GM18868 (cell line): ENCODE measurements at regions not wholly inside any gene's neighbourhood (a gene's known extent, or its start where the extent isn't known, plus 50 kb on each side); places are given as distances from the start of the nearest gene placed in this dataset.

ENCODE experiments used
- ATAC-seq: cut with Tn5 transposase; IDR thresholded peaks from one replicate; pipeline ENCODE4 v1.9.1; 2021; ENCODE audit warnings: mild to moderate bottlenecking, moderate library complexity; ENCODE audit not compliant: unreplicated experiment

DNA sequence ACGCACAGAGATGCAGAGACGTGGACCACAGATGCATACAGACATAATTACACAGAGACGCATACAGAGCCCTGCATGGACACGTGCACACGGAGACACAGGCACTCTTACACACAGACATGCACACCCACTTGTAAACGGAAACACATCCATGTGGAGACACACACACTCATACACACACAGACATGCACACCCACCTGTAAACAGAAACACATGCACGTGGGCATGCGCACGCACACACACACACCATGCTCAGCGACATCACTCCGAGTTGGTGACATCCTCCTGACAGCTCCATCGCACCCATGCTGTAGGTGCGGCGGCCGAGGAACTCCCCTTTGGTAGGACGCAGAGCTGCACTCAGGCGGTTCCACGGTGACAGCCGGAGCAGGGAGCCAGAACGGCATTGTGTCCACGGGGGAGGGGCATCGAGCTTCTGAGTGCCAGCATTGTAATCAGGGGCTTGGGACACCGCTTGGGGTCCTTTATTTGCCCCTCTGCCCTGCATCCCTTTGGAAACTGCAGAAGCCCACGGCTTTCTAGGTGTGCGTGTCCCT is 233.5 kb downstream of the RBFOX3 start:
- ATAC-seq = no peak

DNA sequence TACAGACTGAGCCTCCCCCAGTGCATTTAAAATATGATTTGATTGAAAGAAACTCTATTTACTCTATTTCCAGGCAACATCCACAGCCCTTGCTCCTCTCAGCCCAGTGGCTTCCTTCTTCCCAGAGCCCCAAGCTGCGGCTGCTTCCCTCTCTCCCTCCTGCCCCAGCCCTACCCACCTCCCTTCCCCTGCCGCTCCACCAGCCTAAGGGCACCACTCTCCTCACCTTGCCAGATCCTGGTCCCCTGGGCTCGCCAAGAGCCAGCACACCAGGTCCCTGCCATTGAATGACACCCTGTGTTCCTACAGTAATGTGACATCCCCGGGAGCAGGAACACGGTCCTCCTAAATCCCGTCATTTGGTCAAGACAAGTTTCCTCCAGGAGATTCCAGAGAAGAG is 236.0 kb downstream of the RBFOX3 start:
- ATAC-seq = no peak

GRCh38 chr17:79374087-79374689 is 236.7 kb downstream of the RBFOX3 start:
- no peak for ATAC-seq

GRCh38 chr17:79372470-79373238 is 238.2 kb downstream of the RBFOX3 start:
- ATAC-seq = no peak

DNA sequence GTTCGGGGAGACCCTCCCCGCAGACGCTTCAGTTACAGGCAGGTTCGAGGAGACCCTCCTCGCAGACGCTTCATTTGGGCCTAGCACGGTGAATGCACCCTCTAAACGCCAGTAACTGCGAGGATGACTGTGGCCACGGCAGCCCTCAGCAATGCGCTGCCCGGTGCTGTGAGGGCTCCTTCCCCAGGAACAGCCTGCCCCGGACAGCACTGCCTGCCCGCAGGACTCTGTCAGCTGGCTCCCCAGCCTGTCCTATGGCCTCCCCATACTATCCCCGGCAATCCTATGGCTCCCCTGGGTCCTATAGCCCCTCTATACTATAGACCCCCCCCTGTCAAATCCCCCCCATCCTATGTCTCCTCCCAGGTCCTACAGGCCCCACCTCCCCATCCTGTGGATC is 238.9 kb downstream of the RBFOX3 start:
- no peak for ATAC-seq

DNA sequence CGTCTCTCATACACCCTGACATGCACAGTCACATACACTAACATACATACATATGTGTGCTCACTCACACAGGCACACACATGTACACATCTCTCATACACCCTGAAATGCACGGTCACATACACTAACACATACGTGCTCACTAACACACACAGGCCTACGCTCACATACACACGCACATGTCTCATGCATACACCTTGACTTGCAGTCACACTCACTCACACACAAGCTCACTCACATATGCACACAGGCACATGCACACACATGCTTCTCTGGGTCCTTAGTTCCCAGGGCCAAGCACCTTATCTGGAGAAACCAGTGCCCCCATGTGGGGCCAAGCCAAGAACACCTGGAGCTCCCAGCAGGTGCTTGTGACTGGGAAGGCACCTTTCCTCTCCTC is 240.3 kb downstream of the RBFOX3 start:
- ATAC-seq = no peak

DNA sequence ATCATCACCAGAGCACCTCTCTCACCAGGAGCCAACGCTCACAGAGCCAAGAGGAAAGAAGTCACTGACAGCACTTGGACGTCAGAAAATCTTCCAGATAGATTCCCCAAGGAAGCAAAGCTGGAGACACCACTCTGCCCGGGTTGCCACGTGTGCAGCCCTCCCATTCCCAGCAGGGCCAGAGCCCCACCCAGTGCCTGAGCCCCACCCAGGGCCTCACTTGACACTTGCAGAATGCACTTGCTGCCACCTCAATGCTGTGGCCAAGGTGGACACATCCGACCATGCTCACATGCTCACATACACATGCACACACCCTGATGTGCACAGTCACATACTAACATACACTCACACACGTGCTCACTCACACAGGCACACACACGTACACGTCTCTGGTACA is 240.7 kb downstream of the RBFOX3 start:
- ATAC-seq = no peak

GRCh38 chr17:79369532-79369931 is 241.3 kb downstream of the RBFOX3 start:
- no peak for ATAC-seq

DNA sequence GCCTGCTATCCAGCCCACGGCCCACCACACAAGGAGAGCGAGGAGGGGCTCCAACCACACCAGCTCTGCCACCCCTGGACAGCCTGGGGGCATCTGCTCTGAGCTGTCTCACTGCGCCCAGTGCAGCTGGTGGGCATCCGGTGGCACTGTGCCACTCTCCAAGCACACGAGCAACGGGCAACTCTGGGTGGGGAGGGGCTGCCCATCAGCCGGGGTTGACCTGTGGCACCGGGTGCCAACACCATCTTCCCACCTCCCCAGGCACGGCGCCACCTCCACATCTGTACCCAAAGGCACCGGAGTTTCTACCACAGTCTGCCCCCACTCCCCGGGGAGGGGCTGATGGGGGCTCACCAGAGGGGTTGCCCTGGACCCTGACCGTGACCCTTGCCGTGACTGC is 241.8 kb downstream of the RBFOX3 start:
- no peak for ATAC-seq

GRCh38 chr17:79368521-79368920 is 242.3 kb downstream of the RBFOX3 start:
- ATAC-seq = no peak

- no peak for ATAC-seq
These were observed 243.8 kb downstream of the RBFOX3 start for GRCh38 chr17:79366988-79367571.

DNA sequence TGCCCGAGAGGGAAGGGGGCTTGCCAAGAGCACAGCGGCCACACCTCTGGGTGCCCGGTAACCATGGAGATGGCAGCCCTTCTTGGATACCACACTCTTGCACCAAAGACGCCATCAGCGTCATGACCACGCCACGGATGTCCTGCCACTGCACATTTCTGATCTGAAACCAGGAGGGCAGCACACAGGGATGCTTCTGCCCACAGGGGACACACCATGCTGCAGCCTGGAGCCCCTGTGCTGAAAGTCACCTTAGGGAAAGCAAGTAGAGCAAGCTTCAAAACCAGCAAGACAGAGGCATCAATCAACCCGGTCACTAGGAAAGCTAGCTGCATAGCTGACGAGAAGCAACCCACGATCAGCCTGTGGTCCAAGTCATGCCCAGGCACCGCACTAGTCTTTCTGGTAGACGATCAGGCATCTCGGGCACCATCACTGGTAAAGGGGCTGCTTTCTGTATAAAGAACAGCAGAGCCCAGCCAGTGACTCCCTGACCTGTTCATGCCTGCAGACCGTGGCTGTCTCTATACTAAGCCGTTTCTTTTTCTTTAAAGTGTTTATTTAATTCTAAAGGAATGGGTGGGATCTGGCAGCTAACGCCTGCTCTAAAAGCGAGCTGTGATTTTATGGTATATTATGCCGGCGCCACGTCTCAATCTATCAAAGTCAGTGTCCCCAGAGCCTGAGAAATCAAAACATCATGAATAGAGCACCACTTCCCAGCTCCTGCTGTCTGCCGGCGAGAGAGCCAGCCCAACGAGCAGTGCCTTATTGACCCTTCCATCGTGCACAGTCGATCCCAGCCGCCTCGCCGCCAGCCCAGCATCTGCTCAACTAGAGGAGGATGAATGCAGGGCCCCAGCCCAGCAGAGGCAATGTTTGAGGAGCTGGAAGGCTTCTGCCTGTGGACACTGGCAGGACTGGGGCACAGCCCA is 244.7 kb downstream of the RBFOX3 start:
- no peak for ATAC-seq

- no peak for ATAC-seq
These were observed 245.5 kb downstream of the RBFOX3 start for GRCh38 chr17:79365351-79365750.

- no peak for ATAC-seq
These were observed 246.3 kb downstream of the RBFOX3 start for GRCh38 chr17:79364315-79365094.

DNA sequence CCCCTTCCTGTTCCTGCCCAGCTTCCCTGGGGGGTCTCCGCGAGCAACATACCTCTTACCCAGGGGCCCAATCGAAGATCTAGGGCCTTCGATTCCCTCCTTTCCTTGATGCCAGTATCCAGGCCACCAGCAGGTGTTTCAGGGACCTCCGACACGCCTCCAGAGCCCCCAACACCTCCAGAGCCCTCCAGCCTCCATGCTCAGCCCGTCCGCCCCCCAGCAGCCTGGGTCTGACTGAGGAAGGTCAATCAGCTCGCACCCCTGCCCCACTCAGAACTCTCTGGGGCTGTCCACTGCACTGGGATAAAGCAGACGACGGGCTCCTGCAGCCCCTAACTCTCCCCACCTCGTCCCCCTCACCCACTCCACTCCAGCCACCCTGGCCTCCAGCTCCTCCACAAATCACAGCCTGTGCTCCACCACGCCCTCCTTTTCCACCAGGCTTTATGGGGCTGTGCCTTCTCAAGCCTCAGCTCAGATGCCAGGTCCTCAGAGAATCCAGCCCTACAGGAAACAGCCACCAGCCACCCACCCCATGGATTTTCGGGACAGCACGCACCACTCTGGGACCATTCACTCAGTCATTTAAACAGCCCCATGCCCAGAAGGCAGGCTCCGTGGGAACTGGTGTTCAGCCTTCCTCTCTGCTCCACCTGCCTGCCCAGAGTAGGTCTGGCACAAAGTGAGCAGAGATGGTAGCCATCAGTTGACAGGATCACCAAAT is 247.1 kb downstream of the RBFOX3 start:
- ATAC-seq = no peak

- ATAC-seq = no peak
These were observed 248.0 kb downstream of the RBFOX3 start for GRCh38 chr17:79362772-79363305.

- no peak for ATAC-seq
These were observed 248.7 kb downstream of the RBFOX3 start for GRCh38 chr17:79361873-79362771.

GRCh38 chr17:79361221-79361734 is 249.6 kb downstream of the RBFOX3 start:
- no peak for ATAC-seq
